Ishikawa (cell line): ENCODE measurements at regions not wholly inside any gene's neighbourhood (a gene's known extent, or its start where the extent isn't known, plus 50 kb on each side); places are given as distances from the start of the nearest gene placed in this dataset.

Source experiments
- EP300 ChIP-seq: IDR thresholded peaks from 2 replicates; pipeline ENCODE4 v1.6.1; 2012; ENCODE audit warnings: borderline replicate concordance
- RAD21 ChIP-seq: IDR thresholded peaks from 2 replicates; pipeline ENCODE4 v1.6.1; 2012; ENCODE audit warnings: low read depth
- REST ChIP-seq: IDR thresholded peaks from 2 replicates; pipeline ENCODE4 v1.6.1; 2012; ENCODE audit warnings: low read depth, mild to moderate bottlenecking
- TAF1 ChIP-seq: IDR thresholded peaks from 2 replicates; pipeline ENCODE4 v1.6.1; 2012; ENCODE audit warnings: low read depth, mild to moderate bottlenecking
- TF ChIP-seq, protein P1 (sequence below): IDR thresholded peaks from 2 replicates; pipeline ENCODE4 v1.6.1; 2012

GRCh38 chr4:63458010-63458409 is 951.2 kb downstream of the TECRL start:
- TF ChIP-seq REST: no peak
- no peak for TF ChIP-seq EP300
- TF ChIP-seq, protein P1, sequence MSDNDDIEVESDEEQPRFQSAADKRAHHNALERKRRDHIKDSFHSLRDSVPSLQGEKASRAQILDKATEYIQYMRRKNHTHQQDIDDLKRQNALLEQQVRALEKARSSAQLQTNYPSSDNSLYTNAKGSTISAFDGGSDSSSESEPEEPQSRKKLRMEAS: no peak
- no peak for TF ChIP-seq TAF1
- no peak for TF ChIP-seq RAD21
